Kidney tubule cell (primary cell): ENCODE measurements at regions not wholly inside any gene's neighbourhood (a gene's known extent, or its start where the extent isn't known, plus 50 kb on each side); places are given as distances from the start of the nearest gene placed in this dataset.

Source experiments
- DNase-seq: peaks from one replicate; pipeline ENCODE4 v3.0.0-alpha.2; 2018; ENCODE audit warnings: low spot score

DNA sequence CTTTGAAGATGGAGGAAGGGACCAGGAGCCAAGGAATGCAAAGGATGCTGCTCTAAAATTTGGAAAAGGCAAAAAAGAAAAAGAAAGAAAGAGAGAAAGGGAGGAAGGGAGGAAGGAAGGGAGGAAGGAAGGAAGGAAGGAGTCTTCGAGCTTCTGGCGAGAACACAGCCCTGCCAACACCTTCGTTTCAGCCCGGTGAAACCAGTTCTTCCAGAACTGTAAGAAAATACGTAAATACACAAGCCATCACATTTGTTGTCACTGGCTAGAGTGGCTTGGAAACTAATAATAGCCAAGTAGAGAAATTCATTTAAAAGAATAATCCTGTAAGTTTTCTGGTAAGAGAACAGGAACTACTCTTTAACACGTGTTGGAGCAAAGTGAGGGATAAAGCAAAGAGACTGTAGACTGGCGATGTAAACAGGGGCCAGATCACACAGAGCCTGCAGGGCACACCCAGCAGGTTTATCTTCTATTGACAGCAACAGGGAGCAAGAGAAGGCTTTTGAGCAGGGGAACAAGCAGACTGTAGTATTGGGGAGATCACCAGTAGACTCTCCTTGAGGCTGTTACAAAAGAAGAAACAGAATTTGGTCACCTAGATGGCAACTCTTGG is 188.7 kb upstream of the MPHOSPH6 start:
- DNase-seq, result no peak

DNA sequence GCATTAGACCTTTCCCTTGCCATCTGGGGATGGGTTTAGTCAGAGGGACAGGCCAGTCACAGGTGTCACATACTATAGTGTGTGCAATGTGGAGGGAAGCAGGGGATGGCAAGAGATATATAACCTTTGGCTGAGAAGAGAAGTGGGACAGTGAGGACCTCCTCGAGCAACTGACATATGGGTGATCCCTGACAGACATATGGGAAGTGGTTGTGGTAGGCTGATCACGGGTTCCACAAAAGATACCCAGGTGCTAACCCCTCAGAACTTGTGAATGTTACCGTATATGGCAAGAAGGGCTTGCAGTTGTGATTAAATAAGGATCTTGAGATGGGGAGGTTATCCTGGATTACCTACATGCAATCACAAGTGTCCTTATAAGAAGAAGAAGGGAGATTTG is 188.1 kb upstream of the MPHOSPH6 start:
- DNase-seq, result no peak

DNA sequence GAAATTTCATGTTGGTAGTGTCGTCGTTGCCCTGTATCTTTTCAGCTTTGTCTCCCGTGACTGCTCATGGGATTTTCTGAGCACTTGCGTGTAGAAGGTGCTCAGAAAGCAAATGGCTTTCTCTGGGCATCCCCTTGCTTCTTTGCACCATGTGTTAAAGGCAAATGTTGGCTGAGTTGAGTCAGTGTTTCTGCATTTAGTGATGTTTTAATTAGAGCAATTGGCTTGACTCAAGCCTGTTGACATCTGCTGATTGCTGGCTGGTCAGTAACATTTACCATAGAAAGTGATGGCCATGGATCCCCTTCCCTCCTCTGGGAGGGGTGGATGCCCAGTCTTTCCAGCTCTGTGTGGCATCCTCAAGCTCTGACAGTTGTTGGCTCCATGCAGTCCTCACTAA is 187.2 kb upstream of the MPHOSPH6 start:
- DNase-seq, result no peak

DNA sequence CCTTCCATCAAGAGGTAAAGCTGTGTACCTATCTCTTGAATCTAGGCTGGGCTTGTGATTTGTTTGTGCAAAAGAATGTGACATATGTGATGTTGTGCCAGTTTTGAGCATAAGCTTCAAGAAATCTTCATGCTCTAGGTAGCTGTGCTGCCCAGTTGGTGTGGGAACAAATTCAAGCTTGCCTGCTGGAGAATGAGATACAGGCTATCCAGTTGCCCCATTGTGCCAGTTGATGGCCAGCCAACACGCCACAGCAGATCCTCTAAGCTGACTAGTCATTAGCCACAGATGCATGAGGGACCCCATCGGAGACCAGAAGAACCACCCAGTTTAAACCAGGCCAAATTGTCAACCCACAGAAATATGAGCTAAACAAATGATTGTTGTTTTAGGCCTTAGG is 180.5 kb upstream of the MPHOSPH6 start:
- no peak for DNase-seq

DNA sequence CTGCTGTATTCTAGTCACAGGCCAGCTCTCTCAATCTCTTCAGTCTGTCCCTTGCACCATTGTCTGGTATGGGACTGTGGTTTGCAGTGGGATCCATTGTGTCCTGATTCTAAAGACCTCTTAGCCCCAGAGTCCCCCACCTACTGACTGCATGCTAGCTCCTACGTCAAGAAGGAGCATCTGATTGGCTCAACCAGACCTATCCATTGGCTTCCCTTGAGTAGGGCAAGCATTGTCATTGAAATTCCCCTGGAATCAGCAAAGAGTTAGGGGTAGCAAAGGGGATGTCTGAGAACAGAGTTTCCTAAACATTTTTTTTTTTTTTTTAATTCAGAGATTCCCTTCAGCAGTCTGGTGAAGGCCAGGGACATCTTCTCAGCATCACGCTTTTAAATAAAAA is 175.3 kb upstream of the MPHOSPH6 start:
- DNase-seq, result no peak

DNA sequence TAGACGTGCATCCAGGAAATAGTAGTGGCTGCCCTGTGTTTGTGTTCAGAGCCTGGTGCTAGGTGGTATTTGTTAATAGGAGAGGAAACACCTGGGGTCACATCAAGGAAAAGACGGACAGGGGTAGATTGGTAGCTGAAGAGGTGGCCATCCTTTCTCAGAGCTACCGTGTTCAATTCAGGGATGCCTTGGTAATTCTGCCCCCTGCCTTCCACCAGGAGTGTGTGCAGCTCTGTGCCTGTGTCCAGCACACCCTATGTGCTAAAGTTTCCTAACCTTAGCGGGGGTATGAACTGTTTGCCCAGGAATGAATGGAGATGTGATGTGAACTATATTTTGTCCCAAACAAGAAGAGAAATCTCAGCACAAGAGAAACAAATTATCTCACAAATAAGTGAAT is 174.1 kb upstream of the MPHOSPH6 start:
- DNase-seq, result no peak

DNA sequence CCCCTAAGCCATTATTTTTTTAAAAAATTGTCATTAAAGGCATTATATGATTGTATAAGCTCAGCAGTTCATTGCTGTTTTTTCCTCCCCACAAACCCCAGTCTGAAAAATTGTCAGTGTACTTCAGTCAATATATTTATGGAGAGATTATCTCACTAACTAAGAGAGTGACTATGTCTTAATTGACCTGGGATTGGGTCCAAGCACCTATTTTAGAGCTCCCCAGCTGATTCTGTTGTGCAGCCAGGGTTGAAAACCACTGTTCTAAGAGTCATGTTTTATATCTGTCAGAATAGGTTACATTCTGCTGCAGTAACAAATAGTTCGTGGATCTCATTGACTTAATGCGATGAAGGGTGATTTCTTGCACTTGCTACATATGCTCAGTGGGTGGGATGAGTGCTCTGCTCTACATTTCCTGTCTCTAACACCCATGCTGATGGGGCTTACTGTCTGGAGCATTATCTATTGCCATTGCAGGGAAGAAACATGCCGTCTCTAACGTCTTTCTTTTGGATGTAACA is 171.2 kb upstream of the MPHOSPH6 start:
- no peak for DNase-seq

DNA sequence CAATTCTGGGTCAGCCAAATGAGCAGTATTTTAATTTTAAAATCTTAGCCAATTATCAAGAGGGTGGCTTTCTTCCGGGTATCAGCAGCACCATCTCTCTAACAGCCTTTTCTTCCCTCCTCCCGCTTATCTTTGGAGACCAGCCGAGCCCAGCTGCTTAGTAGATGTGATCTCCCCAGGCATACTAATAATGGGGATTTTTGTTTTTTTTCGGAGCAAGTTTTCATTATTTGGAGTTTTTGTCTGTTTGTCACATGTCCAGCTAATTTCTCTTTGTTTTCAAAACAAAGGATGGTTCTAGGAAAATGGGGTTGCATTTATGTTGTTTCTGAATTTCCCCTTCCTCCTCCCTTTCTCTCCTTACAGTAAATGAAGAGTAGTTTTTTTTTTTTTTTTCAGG is 170.5 kb upstream of the MPHOSPH6 start:
- no peak for DNase-seq

DNA sequence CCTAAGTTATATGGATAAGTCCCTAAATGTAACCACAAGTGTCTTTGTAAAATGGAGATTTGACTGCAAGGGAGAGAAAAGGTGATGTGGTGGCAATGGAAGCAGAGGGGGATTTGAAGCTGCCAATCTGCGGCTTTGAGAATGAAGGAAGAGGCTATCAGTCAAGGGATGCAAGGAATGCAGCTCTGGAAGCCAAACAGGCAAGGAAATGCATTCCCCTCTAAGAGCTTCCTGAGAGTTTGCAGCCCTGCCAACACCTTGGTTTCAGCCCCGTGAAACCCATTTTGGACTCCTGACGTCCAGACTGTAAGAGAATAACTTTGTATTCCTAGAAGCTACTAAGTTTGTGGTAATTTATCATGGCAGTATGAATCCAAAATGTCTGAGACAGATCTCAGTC is 167.3 kb upstream of the MPHOSPH6 start:
- no peak for DNase-seq

DNA sequence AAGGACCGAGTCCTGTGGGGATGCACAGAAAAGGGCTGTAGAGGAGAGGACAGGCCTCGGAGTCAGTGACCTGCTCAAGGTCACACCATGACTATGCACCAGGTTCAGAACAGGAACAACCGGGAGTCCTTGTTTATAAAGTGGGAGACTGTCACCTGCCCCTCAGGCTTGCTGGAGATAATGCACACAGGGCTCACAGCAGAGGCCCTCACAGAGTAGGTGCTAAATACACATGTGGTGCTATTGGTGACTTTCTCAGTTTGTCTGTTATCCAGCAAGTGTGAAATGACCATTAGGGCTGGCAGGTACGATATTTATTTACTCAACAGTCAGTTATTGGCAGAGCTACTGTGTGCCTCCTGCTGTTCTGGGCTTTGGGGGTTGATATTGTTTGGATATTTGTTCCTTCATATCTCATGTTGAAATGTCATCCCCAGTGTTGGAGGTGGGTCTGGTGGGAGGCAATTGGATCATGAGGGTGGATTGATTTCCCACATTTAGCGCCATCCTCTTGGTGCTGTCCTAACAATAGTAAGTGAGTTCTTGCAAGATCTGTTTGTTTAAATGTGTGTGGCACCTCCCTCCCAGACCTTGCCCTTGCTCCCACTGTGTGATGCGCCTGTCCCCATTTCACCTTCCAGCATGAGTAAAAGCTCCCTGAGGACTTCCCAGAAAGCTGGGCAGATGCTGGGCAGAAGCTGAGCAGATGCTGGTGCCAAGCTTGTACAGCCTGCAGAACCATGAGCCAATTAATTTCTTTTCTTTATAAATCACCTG is 162.1 kb upstream of the MPHOSPH6 start:
- no peak for DNase-seq

DNA sequence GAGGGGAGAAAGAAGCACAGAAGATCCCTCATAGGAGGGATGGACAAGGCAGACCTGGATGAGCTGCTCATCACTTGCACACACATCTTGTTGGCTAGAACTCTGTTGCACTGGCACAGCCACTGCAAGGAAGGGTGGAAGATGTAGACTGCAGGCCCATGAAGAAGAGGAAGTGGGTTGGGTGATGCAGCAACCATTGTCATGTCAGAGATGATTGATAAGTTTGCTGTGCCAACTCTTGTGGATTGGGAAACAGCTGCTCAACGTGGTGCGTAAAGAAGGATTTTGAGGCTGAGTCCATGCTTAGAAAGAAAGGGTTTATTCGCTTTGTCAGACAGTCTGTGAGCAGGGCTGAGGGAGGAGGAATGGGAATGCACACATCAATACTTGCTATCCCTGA is 161.4 kb upstream of the MPHOSPH6 start:
- DNase-seq, result no peak

DNA sequence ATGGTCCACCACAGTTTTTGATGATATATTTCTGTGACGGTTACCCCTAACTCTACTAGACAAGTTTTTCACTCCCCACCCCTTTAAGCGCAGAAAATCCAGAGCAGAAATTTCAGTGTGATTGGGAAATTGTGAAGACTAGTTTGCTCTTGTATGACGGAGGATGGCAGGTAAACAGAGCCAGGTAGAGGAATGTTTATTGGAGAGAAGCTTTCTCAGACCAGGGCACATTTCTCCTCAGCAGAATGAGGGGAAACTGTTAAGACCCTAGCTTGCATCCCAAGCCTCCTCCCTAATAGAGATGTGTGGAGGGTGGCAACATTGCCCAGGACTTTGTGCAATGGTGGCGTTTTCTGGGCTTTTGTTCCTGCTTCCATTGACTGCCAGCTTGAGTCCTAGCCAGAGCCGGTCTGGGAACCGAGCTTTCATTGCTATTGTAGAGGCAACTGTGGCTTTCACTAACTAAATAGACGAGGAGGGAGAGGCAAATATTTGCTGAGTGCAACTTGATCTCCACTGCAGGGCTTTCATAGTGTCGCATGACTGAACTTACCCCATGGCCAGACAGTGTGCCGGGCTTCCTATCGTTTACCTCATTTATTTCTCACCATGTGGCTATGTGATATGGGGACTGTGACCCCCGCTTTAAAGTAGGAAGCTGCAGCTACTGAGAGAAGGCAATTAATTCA is 159.6 kb upstream of the MPHOSPH6 start:
- DNase-seq, result no peak

DNA sequence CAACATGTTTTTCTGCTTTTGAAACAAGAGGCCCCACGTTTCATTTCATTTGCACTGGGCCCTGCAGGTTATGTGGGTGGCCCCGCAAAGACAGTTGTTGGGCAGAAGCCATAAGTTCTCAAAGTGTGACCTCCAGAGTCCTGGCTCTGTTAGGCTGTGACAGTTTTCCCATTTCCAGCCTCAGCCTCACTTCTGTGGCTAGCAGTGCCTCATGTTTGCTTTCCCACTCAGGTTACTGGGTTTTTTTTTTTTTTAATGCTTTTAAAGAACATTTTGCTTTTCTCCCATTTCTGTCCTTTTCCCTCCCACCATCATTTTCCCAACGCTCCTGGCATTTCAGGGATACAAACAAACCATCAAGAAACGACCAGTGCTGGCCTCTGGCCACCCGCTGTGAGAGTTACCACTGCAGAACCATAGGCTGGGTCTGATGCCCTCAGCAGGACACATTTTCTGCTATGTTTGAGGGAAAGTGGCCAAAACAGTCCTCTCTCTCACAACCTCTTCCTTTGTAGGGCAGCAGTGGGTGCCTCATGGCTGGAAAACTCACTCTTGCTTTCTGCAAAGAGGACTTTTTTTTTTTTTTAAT is 159.0 kb upstream of the MPHOSPH6 start:
- no peak for DNase-seq

DNA sequence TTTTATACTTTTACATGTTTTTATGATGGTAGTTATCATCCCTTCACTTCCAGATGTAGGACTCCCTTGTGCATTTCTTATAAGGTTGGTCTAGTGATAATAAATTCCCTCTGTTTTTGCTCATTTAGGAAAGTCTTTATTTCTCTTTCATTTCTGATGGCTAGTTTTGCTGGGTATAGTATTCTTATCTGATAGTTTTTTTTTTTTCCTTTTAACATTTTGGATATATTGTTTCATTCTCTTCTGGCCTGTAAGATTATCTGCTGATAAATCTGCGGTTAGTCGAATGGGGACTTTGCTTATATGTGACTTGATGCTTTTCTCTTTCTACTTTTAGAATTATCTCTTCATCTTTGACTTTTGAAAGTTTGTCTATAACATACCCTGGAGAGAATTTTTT is 153.1 kb upstream of the MPHOSPH6 start:
- DNase-seq, result no peak

DNA sequence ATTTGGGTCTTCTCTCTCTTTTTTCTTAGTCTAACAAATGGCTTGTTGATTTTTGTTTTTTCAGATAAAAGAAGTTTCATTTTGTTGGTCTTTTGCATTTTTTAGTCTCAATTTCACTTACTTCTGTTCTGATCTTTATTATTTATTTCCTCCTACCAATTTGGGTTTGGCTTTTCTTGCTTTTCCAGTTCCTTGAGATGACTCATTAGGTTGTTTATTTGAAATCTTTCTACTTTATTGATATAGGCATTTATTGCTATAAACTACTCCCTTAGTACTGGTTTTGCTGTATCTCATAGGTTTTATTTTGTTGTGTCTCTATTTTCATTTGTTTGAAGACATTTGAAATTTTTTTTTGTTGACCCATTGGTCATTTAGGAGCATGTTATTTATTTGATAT is 152.2 kb upstream of the MPHOSPH6 start:
- DNase-seq, result no peak

DNA sequence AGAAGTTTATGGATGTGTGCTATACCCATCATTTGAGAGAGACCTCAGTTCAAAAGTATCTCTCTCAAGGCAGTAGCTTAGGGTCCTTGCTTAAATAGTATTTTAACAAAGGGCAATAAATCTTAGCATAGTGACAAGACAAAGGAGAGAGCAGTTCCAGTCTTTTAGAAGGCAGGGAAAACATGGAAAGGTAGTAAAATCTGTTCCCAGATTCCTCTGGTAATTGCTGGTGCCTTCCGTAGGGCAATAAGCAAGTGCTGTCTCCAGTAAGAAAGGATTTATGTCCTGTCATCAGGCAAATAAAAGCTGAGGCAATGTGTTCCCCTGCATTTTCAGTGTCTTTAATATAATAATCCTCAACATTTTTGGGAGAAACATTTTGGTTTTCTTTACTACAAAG is 149.0 kb upstream of the MPHOSPH6 start:
- no peak for DNase-seq

DNA sequence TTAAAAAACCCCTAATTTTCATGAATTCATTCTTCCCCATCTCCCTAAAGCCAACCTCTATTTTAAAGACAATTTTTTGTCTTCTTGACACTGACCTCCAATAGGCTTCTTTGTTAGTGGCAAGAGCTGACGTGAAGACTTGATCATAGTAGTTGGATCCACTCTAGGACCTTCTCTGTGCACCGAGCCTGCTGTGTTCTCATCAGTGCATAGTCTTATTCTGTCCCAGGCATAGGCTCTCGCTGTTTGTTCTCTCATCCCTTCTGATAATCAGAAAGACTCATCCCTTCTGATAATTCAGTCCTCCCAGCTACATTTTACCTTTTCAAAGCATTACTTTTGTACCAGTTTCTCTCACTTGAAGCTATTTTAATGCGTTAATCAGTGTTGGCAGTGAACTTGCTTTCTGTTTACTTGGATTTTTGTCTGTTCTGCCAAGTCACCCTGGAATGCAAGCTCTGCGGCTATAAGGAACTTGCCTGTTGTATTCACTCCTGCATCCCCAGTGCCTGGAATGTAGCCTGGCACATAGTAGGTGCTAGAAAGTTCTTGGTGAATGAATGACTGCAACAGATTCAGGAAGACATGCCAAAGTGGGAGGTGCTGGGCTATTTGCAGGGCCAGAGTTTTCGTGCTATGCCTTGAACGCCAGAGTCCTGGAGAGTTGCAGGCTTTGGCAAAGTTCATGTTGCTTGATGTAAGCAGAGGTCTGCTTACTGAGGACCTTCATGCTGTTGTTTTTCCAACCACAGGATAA is 147.6 kb upstream of the MPHOSPH6 start:
- no peak for DNase-seq

DNA sequence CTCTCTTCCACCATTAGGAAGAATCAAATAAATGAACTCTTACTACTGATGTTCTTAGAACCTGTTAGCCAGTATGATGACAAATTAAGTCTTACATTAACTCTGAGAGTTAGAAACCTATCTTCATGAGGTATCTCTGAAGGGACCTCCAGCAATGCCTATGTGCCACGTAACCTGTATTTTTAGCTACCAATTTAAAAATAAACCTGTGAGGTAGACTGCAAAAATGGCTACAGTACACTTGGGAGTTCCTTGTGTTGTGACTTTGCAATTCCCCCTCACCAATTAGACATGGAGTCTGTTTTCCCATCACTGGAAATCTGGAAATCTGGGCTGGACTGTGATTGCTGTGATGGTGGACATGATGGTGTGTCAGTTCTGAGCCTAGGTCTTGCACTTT is 143.7 kb upstream of the MPHOSPH6 start:
- DNase-seq, result no peak

DNA sequence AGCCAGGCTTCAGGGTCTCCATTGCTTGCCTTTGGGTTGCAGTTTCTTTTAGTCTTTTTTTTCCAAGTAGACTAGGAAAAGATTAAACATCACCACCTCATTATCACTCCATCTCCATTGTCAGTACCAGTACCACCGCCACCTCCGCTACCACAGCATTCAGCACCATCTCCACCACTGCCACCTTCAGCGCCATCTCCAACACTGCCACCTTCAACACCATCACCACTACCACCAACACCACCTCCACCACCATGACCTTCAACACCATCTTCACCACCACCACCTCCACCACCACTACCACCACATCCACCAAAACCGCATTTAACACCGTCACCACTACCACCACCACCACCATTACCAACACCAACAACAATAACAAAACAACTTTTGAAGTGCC is 141.5 kb upstream of the MPHOSPH6 start:
- DNase-seq, result no peak

DNA sequence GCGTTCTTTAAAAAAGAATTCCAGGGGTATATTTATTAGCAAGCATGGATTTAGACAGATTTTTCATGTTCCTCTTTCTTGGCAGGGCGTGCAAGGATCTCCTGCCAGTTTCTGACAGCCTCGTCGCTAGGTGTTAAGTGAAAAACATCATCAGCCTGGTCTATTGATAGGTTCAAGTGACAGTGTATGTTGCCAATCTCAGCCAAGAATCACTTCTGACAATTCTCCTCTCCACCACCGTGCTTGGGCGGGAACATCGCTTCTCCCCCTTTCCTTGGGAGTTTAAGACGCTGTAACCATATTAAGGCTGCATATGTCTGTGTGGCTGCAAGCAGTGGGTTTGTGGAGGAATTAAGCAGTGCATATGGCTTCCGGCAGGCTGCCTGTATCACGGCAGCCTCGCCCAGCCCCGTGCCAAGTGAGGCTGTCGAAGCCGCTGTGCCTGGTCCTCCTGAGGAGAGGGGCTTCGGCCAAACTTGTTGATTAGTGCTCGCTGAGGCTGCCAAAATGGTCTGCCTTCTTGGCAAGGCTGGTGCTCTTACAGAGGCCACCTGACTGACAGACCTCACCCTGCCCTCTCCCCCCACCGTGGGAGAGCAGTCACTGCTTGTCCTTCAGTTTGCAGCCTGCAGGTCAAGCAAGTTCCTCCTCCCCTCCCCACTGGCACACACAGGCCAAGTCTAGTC is 132.2 kb upstream of the MPHOSPH6 start:
- no peak for DNase-seq

DNA sequence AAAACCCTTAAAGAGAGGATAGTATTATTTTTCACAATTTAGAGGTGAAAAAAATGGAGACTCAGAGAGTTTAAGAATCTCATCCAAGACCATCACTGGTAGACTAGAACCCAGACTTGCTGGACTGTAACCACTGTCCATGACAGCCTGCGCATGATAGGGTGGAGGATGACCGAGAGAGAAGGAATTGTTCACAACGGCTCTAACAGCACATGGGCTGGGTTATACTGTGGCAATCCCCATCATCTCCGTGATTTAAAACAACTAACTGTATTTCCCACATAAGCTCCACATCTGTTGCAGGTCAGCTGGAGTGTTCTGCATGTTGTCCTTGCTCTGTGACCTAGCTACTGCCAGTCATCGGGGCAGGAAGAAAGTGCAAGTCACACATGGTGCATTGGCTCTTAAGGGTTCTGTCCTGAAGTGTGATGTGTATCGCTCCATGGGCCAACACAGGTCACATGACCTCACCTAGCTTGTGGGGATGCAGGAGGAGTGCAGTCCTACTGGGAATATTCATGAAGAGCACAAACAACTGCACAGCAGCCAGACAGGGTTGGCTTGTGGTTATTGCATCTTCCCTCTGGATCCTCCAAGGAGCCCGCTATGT is 131.2 kb upstream of the MPHOSPH6 start:
- no peak for DNase-seq
